Lower leg skin (tissue), 3 donors: ENCODE measurements at regions not wholly inside any gene's neighbourhood (a gene's known extent, or its start where the extent isn't known, plus 50 kb on each side); places are given as distances from the start of the nearest gene placed in this dataset.
"Not testable (repeated sequence)": the region's sequence is repeated elsewhere in the genome, so short reads cannot be mapped to it uniquely, and the experiment has no call there.

Source experiments
- POLR2A ChIP-seq, 2 donors: fragments of 450-650 bp; IDR thresholded peaks; one replicate each; pipeline ENCODE4 v1.6.1; 2016 to 2017; ENCODE audit warnings: antibody characterized with exemption in 2 of 2, mild to moderate bottlenecking in 1 of 2, moderate library complexity in 1 of 2
- TF ChIP-seq, protein P1 (sequence below), 3 donors: fragments of 450-650 bp; IDR thresholded peaks; one replicate each; pipeline ENCODE4 v1.5.1; 2016; ENCODE audit warnings: antibody characterized with exemption in 3 of 3, mild to moderate bottlenecking in 3 of 3, moderate library complexity in 2 of 3

GRCh38 chr6:111949984-111950383 is 76.7 kb upstream of the FYN start:
- TF ChIP-seq, protein P1, sequence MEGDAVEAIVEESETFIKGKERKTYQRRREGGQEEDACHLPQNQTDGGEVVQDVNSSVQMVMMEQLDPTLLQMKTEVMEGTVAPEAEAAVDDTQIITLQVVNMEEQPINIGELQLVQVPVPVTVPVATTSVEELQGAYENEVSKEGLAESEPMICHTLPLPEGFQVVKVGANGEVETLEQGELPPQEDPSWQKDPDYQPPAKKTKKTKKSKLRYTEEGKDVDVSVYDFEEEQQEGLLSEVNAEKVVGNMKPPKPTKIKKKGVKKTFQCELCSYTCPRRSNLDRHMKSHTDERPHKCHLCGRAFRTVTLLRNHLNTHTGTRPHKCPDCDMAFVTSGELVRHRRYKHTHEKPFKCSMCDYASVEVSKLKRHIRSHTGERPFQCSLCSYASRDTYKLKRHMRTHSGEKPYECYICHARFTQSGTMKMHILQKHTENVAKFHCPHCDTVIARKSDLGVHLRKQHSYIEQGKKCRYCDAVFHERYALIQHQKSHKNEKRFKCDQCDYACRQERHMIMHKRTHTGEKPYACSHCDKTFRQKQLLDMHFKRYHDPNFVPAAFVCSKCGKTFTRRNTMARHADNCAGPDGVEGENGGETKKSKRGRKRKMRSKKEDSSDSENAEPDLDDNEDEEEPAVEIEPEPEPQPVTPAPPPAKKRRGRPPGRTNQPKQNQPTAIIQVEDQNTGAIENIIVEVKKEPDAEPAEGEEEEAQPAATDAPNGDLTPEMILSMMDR (IDR thresholded peaks at IDR 0.05) = not testable (repeated sequence)
- TF ChIP-seq POLR2A (IDR thresholded peaks at IDR 0.05) = not testable (repeated sequence)
